ENCODE measurements at regions not wholly inside any gene's neighbourhood (a gene's known extent, or its start where the extent isn't known, plus 50 kb on each side); places are given as distances from the start of the nearest gene placed in this dataset.

DNA sequence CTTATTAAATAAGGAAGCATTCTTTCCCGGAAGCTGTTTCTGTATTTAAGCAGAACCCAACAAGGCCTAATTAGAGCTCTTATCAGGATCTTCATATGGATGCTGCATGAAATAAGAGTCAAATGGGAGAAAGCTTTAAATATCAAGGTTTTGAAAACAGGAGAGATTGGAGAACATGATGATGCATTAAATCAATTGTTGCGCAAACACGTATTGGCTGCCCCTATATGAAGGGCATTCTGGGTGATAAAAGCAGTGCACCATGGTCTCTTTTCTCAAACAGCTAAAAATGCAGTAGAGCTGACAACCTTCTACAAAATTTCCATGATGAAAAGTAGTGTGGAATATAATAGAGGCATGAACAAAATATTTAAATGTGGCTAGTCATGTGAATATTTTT, 98.9 kb downstream of the TBXT start:
- no peaks in the 10 kb centered on the region for H3K4me1 ChIP-seq
- no peak for DNase-seq
- intact Hi-C loops (cut with DNase I), result no loop called here
- no peak overlapping the region for H3K4me3 ChIP-seq
- no peaks in the 10 kb centered on the region for H3K36me3 ChIP-seq
- H3K9ac ChIP-seq (ENCODE audit: low read depth in 2 of 2, low read length in 2 of 2), result no peak overlapping the region
- H3K27me3 ChIP-seq, result no peaks in the 10 kb centered on the region
- H3K27ac ChIP-seq, result no peak overlapping the region
- TF ChIP-seq, protein P1, sequence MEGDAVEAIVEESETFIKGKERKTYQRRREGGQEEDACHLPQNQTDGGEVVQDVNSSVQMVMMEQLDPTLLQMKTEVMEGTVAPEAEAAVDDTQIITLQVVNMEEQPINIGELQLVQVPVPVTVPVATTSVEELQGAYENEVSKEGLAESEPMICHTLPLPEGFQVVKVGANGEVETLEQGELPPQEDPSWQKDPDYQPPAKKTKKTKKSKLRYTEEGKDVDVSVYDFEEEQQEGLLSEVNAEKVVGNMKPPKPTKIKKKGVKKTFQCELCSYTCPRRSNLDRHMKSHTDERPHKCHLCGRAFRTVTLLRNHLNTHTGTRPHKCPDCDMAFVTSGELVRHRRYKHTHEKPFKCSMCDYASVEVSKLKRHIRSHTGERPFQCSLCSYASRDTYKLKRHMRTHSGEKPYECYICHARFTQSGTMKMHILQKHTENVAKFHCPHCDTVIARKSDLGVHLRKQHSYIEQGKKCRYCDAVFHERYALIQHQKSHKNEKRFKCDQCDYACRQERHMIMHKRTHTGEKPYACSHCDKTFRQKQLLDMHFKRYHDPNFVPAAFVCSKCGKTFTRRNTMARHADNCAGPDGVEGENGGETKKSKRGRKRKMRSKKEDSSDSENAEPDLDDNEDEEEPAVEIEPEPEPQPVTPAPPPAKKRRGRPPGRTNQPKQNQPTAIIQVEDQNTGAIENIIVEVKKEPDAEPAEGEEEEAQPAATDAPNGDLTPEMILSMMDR (IDR thresholded peaks at IDR 0.05), result no peak
- no peaks in the 10 kb centered on the region for H3K9me3 ChIP-seq

DNA sequence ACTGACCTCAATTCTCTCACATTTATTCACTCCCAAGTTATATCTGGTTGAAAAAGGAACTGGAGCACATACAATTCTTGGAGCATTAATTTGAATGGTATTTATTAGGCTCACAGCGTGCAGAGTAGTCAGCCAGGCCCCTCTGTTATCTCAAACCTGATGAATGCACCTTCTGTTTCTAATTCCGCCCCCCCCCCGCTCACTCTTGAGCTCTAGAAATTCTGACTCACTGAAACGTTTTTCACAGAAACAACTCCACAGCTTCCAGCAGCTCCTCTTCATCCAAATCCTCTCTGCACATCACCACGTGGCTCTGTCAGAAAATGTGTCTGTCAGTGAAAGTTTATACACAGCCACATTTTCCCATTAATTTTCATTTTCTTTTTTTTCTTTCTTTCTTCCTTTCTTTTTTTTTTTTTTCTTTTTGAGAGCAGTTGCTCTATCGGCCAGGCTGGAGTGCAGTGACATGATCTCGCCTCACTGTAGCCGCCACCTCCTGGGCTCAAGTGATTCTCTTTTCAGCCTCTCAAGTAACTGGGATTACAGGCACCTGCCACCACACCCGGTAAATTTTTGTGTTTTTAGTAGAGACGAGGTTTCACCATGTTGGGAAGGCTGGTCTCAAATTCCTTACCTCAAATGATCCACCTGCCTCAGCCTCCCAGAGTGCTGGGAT, 109.4 kb downstream of the TBXT start:
- H3K27ac ChIP-seq, result no peak overlapping the region
- no peak overlapping the region for H3K9ac ChIP-seq (ENCODE audit: low read depth in 2 of 2, low read length in 2 of 2)
- no peaks in the 10 kb centered on the region for H3K36me3 ChIP-seq
- no peaks in the 10 kb centered on the region for H3K9me3 ChIP-seq
- no peak overlapping the region for H3K4me3 ChIP-seq
- DNase-seq, result no peak
- intact Hi-C loops (cut with DNase I), result no loop called here
- TF ChIP-seq, protein P1 (IDR thresholded peaks at IDR 0.05), result no peak
- H3K27me3 ChIP-seq, result no peaks in the 10 kb centered on the region
- H3K4me1 ChIP-seq, result no peaks in the 10 kb centered on the region

DNA sequence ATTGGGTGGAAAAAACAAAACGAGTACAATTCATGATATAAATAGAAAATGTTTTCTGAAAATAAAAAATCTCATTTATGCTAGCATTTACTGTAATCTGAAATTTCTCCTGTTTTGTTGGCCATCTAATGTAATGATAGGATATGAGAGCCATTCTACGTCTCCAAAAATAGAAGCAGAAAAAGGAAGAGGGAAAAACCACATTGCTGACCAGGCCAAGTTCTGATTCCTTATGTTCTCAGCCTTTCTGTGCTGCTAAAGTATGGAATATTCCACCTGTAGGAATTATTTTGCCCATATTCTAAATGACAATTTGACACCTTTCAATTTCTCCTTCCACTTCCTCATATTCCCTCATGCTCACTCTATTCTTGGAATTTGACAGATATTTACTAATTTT, 110.2 kb downstream of the TBXT start:
- Histone ChIP-seq H3K27me3 (no peaks in the 10 kb centered on the region), H3K4me3 (no peak overlapping the region), H3K36me3 (no peaks in the 10 kb centered on the region), H3K9ac (ENCODE audit: low read depth in 2 of 2, low read length in 2 of 2) (no peak overlapping the region), H3K9me3 (no peaks in the 10 kb centered on the region), H3K27ac (no peak overlapping the region), H3K4me1 (no peaks in the 10 kb centered on the region)
- intact Hi-C loops (cut with DNase I), result no loop called here
- no peak for DNase-seq
- TF ChIP-seq, protein P1 (IDR thresholded peaks at IDR 0.05), result no peak

DNA sequence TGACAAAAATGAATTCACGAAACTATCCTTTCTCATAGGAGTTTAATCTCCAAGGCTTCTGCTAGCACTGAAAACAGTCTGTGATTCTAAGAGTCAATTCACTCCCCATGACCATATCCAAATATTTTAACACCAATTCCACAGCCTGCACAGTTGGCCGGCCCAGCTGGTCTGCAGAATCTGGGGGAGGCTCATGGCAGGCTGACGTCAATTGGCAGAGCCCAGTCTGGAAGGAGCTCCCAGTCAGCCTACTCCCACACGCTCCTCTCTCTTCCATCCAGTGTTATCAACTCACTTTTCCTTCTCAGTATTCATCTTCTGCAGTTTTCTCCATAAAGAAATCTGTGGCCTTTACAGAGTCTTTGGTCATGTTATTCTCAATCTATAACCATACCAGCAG, 111.0 kb downstream of the TBXT start:
- Histone ChIP-seq H3K4me3 (no peak overlapping the region), H3K36me3 (no peaks in the 10 kb centered on the region), H3K27me3 (no peaks in the 10 kb centered on the region), H3K27ac (no peak overlapping the region), H3K4me1 (no peaks in the 10 kb centered on the region), H3K9ac (ENCODE audit: low read depth in 2 of 2, low read length in 2 of 2) (no peak overlapping the region), H3K9me3 (no peaks in the 10 kb centered on the region)
- no peak for DNase-seq
- intact Hi-C loops (cut with DNase I), result no loop called here
- TF ChIP-seq, protein P1 (IDR thresholded peaks at IDR 0.05), result no peak

DNA sequence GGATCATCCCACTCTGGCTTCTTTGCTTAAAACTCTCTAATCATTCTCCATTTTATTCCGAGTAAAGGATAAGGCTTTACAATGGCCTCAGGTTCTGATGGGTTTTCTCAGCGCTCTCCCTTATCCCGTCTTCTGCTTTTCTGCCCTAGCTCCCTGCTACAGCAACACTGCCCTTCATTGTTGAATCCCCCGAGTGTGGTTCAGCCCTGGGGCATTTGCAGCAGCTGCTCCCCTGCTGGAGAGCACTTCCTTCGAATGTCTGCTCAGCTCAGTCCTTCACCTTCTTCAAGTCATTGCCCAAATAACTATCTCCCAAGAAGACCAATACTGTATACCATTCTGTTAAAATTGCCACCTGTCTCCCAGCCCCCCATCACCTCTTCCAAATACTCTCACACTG, 111.8 kb downstream of the TBXT start:
- no peak overlapping the region for H3K9ac ChIP-seq (ENCODE audit: low read depth in 2 of 2, low read length in 2 of 2)
- no peaks in the 10 kb centered on the region for H3K9me3 ChIP-seq
- H3K27me3 ChIP-seq, result no peaks in the 10 kb centered on the region
- no peak overlapping the region for H3K4me3 ChIP-seq
- DNase-seq, result no peak
- TF ChIP-seq, protein P1 (IDR thresholded peaks at IDR 0.05), result no peak
- no peaks in the 10 kb centered on the region for H3K36me3 ChIP-seq
- no peaks in the 10 kb centered on the region for H3K4me1 ChIP-seq
- H3K27ac ChIP-seq, result no peak overlapping the region
- intact Hi-C loops (cut with DNase I), result no loop called here

All from colonic mucosa (tissue), 4 donors.